WERI-Rb-1 (cell line): ENCODE measurements at regions not wholly inside any gene's neighbourhood (a gene's known extent, or its start where the extent isn't known, plus 50 kb on each side); places are given as distances from the start of the nearest gene placed in this dataset.
"Not testable (repeated sequence)": the region's sequence is repeated elsewhere in the genome, so short reads cannot be mapped to it uniquely, and the experiment has no call there.

Experiments
- DNase-seq: peaks from one replicate; pipeline ENCODE4 v3.0.0-alpha.2; 2020
- H3K27ac ChIP-seq: fragments of 250-450 bp; sonication (Bioruptor Pico); 2 replicates; pipeline ENCODE4 v1.5.1; 2020; ENCODE audit warnings: mild to moderate bottlenecking, moderate library complexity
- H3K27me3 ChIP-seq: fragments of 250-450 bp; sonication (Bioruptor Pico); 2 replicates; pipeline ENCODE4 v1.5.1; 2021; ENCODE audit warnings: mild to moderate bottlenecking, low read depth, moderate library complexity; ENCODE audit not compliant: insufficient read depth, severe bottlenecking
- H3K36me3 ChIP-seq: fragments of 250-450 bp; sonication (Bioruptor Pico); 2 replicates; pipeline ENCODE4 v1.5.1; 2020; ENCODE audit warnings: mild to moderate bottlenecking, moderate library complexity
- H3K4me3 ChIP-seq: 2 replicates; pipeline ENCODE4 v1.5.1; 2011; ENCODE audit warnings: low read depth, mild to moderate bottlenecking, control low read depth, low read length
- H3K9me3 ChIP-seq: fragments of 250-450 bp; sonication (Bioruptor Pico); 2 replicates; pipeline ENCODE4 v1.5.1; 2021; ENCODE audit warnings: mild to moderate bottlenecking, moderate library complexity; ENCODE audit not compliant: severe bottlenecking

- H3K36me3 ChIP-seq, H3K9me3 ChIP-seq, H3K27me3 ChIP-seq: not testable (repeated sequence)
- Histone ChIP-seq H3K4me3 (peak overlapping the region; percentile 48), H3K27ac (peak overlapping the region; percentile 93)
- DNase-seq, result peak; percentile 86
Measured at GRCh38 chrX:115735269-115735668, 174.3 kb downstream of the PLS3 start.
